ENCODE measurements at regions not wholly inside any gene's neighbourhood (a gene's known extent, or its start where the extent isn't known, plus 50 kb on each side); places are given as distances from the start of the nearest gene placed in this dataset.

DNA sequence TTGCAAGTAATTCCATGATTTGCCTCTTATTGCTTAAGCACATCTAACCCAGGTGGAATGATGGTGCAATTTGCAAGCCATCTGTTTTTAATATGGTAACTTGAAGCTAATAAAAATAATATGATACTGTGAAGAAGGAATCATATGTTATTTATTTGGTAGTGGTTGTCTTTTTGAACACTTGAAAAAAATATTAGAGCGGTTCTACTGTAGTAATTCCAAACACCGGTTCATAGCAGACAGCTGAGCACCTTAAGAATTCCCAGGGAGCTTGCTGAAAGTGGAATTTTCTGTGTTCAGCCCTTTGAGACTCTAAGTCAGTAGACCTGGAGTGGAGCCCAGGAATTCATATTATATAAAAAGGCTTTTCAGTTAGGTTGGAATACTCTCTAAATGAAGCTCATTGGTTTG, 687.4 kb downstream of the EDEM1 start:
- Histone ChIP-seq H3K9me3 (peaks cover 0 to 9% (median 2%) of the 10 kb centered on the region in 4 donors), H3K4me3 (no peak overlapping the region), H3K27ac (no peak overlapping the region), H3K36me3 (no peaks in the 10 kb centered on the region), H3K27me3 (no peaks in the 10 kb centered on the region), H3K4me1 (no peaks in the 10 kb centered on the region)
- intact Hi-C loops (cut with DNase I; ENCODE audit: low total_unique reads): no loop called here
- DNase-seq: no peak
- TF ChIP-seq EP300 (IDR thresholded peaks at IDR 0.05): no peak
- 78 to 92% (median 85%) methylated on average over 2 of the region's 2 CpGs for WGBS, 5 donors

DNA sequence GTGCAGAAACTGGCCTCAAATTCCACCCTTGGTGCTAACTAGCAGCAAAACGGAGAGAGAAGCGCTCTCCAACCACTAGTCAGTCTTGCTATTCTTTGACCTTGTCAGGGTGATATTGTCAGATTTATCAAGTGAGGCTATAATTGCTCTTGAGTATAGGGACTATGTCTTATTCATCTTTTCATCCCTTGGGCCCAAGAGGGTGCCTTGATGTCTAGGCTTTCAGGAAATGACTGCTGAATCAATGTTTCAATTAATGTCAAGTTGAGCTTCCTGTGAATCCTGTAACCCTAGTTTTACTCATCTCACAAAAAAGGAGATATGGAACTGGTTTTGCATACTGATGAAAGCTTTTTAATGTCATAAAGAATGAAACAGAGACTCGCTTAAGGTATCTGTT, 701.3 kb downstream of the EDEM1 start:
- intact Hi-C loops (cut with DNase I; ENCODE audit: low total_unique reads): no loop called here
- Histone ChIP-seq H3K27ac (no peak overlapping the region), H3K36me3 (no peaks in the 10 kb centered on the region), H3K27me3 (no peaks in the 10 kb centered on the region), H3K9me3 (no peaks in the 10 kb centered on the region), H3K4me1 (no peaks in the 10 kb centered on the region), H3K4me3 (no peak overlapping the region)
- TF ChIP-seq, protein P1, sequence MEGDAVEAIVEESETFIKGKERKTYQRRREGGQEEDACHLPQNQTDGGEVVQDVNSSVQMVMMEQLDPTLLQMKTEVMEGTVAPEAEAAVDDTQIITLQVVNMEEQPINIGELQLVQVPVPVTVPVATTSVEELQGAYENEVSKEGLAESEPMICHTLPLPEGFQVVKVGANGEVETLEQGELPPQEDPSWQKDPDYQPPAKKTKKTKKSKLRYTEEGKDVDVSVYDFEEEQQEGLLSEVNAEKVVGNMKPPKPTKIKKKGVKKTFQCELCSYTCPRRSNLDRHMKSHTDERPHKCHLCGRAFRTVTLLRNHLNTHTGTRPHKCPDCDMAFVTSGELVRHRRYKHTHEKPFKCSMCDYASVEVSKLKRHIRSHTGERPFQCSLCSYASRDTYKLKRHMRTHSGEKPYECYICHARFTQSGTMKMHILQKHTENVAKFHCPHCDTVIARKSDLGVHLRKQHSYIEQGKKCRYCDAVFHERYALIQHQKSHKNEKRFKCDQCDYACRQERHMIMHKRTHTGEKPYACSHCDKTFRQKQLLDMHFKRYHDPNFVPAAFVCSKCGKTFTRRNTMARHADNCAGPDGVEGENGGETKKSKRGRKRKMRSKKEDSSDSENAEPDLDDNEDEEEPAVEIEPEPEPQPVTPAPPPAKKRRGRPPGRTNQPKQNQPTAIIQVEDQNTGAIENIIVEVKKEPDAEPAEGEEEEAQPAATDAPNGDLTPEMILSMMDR (IDR thresholded peaks at IDR 0.05): no peak
- TF ChIP-seq POLR2A (IDR thresholded peaks at IDR 0.05) (no peak), EP300 (IDR thresholded peaks at IDR 0.05) (no peak), POLR2AphosphoS5 (IDR thresholded peaks at IDR 0.05) (no peak)
- 85 to 96% (median 89%) methylated on average over 3 of the region's 3 CpGs for WGBS, 5 donors
- no peak for DNase-seq

DNA sequence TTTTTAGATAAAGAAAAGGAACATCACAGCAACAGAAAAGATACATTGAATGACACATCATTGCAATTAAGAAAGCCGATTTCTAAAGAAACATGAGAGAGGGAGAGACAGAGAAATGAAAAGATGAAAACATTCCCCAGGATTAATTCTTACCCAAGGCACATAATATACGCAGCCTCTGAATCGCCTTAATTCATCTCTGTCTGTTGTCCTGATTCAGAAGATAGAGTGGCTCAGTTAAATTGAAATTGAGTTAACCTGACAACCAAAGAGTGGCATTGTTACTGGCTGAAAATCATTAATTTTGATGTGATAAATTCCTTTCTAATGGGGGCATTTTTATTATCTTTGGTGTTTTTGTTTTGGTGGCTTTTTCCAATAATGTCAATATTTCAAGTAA, 701.9 kb downstream of the EDEM1 start:
- no peak overlapping the region for H3K27ac ChIP-seq
- H3K36me3 ChIP-seq: no peaks in the 10 kb centered on the region
- no peaks in the 10 kb centered on the region for H3K4me1 ChIP-seq
- H3K27me3 ChIP-seq: no peaks in the 10 kb centered on the region
- intact Hi-C loops (cut with DNase I; ENCODE audit: low total_unique reads): no loop called here
- no peak overlapping the region for H3K4me3 ChIP-seq
- H3K9me3 ChIP-seq: no peaks in the 10 kb centered on the region
- 85 to 88% (median 85%) methylated on average over 3 of the region's 3 CpGs for WGBS, 5 donors
- DNase-seq: no peak
- TF ChIP-seq, protein P1 (IDR thresholded peaks at IDR 0.05): no peak
- TF ChIP-seq POLR2A (IDR thresholded peaks at IDR 0.05) (no peak), EP300 (IDR thresholded peaks at IDR 0.05) (no peak), POLR2AphosphoS5 (IDR thresholded peaks at IDR 0.05) (no peak)

DNA sequence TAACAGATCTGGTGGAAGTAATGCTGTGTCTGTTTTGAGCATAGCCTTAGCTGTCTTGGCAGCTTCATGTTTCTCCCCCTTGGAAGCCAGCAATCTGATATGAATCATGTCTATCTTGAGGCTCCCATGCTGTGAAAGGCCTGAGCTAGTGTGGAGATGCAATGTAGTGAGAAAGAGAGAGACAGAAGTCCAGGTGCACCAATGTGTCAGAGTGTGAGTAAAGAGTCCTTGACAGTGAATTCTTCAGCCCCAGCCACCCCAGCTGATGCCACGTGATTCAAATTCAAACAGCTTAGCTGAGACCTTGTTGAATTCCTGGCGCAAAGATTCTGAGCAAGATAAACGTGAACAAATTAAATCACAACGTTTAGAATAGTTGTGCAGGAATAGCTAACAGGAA, 704.2 kb downstream of the EDEM1 start:
- intact Hi-C loops (cut with DNase I; ENCODE audit: low total_unique reads): no loop called here
- 22 to 43% (median 33%) methylated on average over 4 of the region's 4 CpGs for WGBS, 5 donors
- Histone ChIP-seq H3K36me3 (no peaks in the 10 kb centered on the region), H3K4me3 (no peak overlapping the region), H3K27ac (no peak overlapping the region), H3K4me1 (no peaks in the 10 kb centered on the region), H3K9me3 (no peaks in the 10 kb centered on the region), H3K27me3 (no peaks in the 10 kb centered on the region)
- TF ChIP-seq EP300 (IDR thresholded peaks at IDR 0.05): no peak
- TF ChIP-seq, protein P1 (IDR thresholded peaks at IDR 0.05): no peak
- no peak for TF ChIP-seq POLR2AphosphoS5 (IDR thresholded peaks at IDR 0.05)
- TF ChIP-seq POLR2A (IDR thresholded peaks at IDR 0.05): no peak
- DNase-seq: peak in 1 of 2 donors; percentile 7

DNA sequence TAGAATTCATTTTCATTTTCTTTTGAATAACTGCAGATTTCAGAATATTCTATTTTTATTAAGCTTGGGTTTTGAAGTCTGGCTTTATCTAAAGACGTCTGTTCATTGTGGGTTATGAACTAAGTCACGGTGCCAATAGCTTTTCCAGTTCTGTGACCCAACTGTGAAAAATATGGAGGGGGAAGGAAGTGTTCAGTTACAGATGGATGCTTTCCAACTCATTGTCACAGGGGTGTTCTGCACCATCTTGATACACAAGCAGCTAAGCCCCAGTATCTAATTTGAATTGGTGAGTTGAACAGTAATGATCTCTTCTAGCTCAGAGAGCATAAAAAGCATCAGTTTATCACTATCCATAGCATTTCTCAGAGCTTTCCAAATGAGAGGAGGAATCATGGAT, 710.6 kb downstream of the EDEM1 start:
- 57 to 88% (median 74%) methylated on average over 2 of the region's 2 CpGs for WGBS, 5 donors
- Histone ChIP-seq H3K4me1 (no peaks in the 10 kb centered on the region), H3K9me3 (peaks cover 0 to 3% (median 0%) of the 10 kb centered on the region in 4 donors), H3K27ac (no peak overlapping the region), H3K4me3 (no peak overlapping the region), H3K27me3 (no peaks in the 10 kb centered on the region), H3K36me3 (no peaks in the 10 kb centered on the region)
- TF ChIP-seq POLR2A (IDR thresholded peaks at IDR 0.05) (no peak), POLR2AphosphoS5 (IDR thresholded peaks at IDR 0.05) (no peak), EP300 (IDR thresholded peaks at IDR 0.05) (no peak)
- TF ChIP-seq, protein P1 (IDR thresholded peaks at IDR 0.05): no peak
- DNase-seq: no peak
- intact Hi-C loops (cut with DNase I; ENCODE audit: low total_unique reads): no loop called here

Measured in stomach (tissue), 8 donors.